ENCODE measurements at regions not wholly inside any gene's neighbourhood (a gene's known extent, or its start where the extent isn't known, plus 50 kb on each side); places are given as distances from the start of the nearest gene placed in this dataset.
"Not testable (repeated sequence)": the region's sequence is repeated elsewhere in the genome, so short reads cannot be mapped to it uniquely, and the experiment has no call there.

DNA sequence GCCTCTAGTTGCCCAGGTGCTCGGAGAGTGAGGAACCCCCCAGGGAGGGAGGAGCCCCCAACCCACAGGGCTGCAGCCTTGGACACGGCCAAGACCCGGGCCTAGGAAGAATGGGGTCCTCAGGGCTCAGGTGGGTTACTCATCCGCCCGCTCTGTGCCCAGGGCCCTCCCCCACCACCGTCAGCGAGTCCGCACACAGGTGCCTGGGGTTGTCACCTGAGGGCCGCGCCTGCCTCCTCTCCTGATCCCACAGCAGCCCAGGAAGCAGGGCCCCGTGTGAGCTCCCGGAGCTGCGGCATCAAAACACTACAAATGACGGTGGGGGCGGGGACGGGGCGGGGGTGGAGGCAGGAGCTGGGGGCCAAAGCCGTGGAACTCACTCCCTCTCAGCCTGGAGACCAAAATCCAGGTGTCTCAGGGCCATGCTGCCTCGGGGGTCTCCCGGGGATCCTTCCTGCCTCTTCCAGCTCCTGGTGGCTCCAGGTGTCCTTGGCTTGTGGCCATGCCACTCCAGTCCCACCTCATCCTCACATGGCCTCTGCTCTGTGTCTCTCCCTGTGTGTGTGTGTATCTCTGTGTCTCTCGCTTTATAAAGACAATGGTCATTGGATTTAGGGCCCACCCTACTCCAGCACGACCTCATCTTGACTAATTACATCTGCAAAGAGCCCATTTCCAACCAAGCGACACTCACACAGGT is 172.7 kb downstream of the NPIPB11 start:
- TF ChIP-seq, protein P1, sequence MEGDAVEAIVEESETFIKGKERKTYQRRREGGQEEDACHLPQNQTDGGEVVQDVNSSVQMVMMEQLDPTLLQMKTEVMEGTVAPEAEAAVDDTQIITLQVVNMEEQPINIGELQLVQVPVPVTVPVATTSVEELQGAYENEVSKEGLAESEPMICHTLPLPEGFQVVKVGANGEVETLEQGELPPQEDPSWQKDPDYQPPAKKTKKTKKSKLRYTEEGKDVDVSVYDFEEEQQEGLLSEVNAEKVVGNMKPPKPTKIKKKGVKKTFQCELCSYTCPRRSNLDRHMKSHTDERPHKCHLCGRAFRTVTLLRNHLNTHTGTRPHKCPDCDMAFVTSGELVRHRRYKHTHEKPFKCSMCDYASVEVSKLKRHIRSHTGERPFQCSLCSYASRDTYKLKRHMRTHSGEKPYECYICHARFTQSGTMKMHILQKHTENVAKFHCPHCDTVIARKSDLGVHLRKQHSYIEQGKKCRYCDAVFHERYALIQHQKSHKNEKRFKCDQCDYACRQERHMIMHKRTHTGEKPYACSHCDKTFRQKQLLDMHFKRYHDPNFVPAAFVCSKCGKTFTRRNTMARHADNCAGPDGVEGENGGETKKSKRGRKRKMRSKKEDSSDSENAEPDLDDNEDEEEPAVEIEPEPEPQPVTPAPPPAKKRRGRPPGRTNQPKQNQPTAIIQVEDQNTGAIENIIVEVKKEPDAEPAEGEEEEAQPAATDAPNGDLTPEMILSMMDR (IDR thresholded peaks at IDR 0.05; ENCODE audit: insufficient read depth, low read length, poor library complexity, severe bottlenecking) = not testable (repeated sequence)
- TF ChIP-seq EZH2phosphoT487 (conservative IDR thresholded peaks at IDR 0.05; ENCODE audit: low read length) = not testable (repeated sequence)
